ENCODE measurements at regions not wholly inside any gene's neighbourhood (a gene's known extent, or its start where the extent isn't known, plus 50 kb on each side); places are given as distances from the start of the nearest gene placed in this dataset.

GRCh38 chr14:23864861-23865260, 88.7 kb upstream of the DHRS4 start:
- no peak overlapping the region for H3K4me3 ChIP-seq (ENCODE audit: low read depth, low read length)
- TF ChIP-seq, protein P1, sequence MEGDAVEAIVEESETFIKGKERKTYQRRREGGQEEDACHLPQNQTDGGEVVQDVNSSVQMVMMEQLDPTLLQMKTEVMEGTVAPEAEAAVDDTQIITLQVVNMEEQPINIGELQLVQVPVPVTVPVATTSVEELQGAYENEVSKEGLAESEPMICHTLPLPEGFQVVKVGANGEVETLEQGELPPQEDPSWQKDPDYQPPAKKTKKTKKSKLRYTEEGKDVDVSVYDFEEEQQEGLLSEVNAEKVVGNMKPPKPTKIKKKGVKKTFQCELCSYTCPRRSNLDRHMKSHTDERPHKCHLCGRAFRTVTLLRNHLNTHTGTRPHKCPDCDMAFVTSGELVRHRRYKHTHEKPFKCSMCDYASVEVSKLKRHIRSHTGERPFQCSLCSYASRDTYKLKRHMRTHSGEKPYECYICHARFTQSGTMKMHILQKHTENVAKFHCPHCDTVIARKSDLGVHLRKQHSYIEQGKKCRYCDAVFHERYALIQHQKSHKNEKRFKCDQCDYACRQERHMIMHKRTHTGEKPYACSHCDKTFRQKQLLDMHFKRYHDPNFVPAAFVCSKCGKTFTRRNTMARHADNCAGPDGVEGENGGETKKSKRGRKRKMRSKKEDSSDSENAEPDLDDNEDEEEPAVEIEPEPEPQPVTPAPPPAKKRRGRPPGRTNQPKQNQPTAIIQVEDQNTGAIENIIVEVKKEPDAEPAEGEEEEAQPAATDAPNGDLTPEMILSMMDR (conservative IDR thresholded peaks at IDR 0.05; ENCODE audit: low read depth, low read length) = no peak
- DNase-seq (ENCODE audit: low read depth) = no peak

GRCh38 chr14:23865502-23865901, 88.1 kb upstream of the DHRS4 start:
- no peak overlapping the region for H3K4me3 ChIP-seq (ENCODE audit: low read depth, low read length)
- no peak for DNase-seq (ENCODE audit: low read depth)
- TF ChIP-seq, protein P1 (conservative IDR thresholded peaks at IDR 0.05; ENCODE audit: low read depth, low read length) = no peak

DNA sequence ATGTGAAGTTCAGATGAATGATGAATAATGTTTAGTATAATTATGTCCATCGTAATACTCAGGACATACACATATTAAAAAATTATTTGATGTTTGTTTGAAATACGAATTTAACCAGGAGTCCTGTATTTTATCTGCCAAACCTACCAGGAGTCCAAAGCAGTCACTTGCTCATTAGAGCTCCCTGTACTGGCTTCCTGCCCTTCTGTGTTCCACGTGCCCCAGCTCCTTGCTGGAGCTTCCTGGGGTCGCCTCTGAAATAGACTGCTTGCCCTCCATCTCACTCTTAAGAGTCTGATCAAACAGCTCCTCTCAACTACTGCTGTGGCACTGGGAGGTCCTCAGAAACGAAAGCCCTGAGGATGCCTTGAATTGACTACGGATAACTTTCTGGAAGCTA, 87.3 kb upstream of the DHRS4 start:
- DNase-seq (ENCODE audit: low read depth) = no peak
- no peak overlapping the region for H3K4me3 ChIP-seq (ENCODE audit: low read depth, low read length)
- TF ChIP-seq, protein P1 (conservative IDR thresholded peaks at IDR 0.05; ENCODE audit: low read depth, low read length) = no peak

- DNase-seq (ENCODE audit: low read depth) = no peak
- TF ChIP-seq, protein P1 (conservative IDR thresholded peaks at IDR 0.05; ENCODE audit: low read depth, low read length) = no peak
- no peak overlapping the region for H3K4me3 ChIP-seq (ENCODE audit: low read depth, low read length)
Observed at GRCh38 chr14:23869078-23869719, 84.4 kb upstream of the DHRS4 start.

DNA sequence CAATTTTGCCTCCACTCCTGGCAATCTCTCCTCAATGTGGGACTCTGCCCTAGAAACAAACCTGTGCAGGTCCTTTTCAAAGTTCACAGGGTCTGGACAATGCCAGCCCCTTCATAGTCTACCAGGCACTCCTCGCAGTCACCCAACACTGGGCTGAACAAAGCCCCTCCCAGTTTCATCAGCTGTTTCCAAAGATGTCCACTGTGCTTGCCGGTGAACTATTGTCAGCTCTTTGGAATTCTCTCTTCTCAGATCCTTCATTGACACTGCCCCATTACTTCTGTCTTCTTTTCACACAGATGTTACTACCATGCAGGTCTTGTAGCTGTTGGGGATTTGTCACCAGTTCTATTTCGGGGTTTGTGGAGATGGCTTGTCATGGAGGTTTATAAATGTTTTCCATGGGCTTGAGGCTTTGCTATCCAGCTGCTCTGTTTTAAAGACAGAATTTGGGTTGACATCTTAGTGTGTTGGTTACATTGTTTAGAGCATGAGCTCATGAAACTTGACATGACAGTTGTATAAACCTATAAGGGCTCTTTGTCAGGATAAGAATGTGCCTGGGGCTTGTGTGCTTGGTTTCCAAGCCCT, 77.3 kb upstream of the DHRS4 start:
- H3K4me3 ChIP-seq (ENCODE audit: low read depth, low read length) = no peak overlapping the region
- TF ChIP-seq, protein P1 (conservative IDR thresholded peaks at IDR 0.05; ENCODE audit: low read depth, low read length) = no peak
- DNase-seq (ENCODE audit: low read depth) = no peak

DNA sequence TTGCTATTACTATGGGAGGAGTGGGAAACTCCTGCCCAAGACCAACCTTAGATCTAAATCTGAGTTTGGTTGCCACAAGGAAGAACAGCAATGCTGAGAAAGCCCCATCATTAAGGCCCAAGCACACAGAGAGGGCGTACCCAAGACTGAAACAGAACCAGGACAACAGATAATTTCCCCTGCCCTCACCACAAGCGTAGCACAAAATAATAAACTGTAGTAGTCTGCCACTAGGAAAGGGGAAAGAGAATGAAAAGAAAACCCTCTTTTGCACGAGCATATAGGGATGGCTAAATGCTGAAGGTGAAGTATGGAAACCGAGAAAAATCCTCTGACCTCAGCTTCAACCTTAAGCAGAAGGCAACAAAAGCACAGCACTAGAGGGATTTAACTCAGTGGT, 76.5 kb upstream of the DHRS4 start:
- H3K4me3 ChIP-seq (ENCODE audit: low read depth, low read length) = no peak overlapping the region
- TF ChIP-seq, protein P1 (conservative IDR thresholded peaks at IDR 0.05; ENCODE audit: low read depth, low read length) = no peak
- no peak for DNase-seq (ENCODE audit: low read depth)
